HG02840 (cell line): ENCODE measurements at regions not wholly inside any gene's neighbourhood (a gene's known extent, or its start where the extent isn't known, plus 50 kb on each side); places are given as distances from the start of the nearest gene placed in this dataset.

Source experiments
- ATAC-seq: cut with Tn5 transposase; IDR thresholded peaks from one replicate; pipeline ENCODE4 v1.9.1; 2021; ENCODE audit warnings: mild to moderate bottlenecking, moderate library complexity, moderate number of reproducible peaks; ENCODE audit not compliant: unreplicated experiment, low FRiP score

DNA sequence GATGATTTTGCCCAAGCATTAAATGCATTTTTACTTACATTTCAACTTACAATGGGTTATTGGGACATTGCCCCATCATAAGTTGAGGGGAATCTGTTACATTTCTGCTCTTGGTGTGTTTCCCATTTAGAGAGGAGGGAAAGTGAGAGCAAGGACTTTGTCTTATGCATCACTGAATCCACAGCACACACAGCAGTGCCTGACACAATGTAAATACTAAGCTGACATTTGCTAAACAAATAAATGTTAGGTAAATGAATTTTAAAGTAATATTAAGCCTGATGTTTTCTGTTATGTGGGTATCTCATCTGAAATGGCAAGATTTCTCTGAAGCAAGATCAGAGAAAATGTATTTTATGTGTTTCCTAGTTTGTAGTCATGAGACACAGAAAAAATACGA, 143.6 kb upstream of the STXBP5 start:
- no peak for ATAC-seq

DNA sequence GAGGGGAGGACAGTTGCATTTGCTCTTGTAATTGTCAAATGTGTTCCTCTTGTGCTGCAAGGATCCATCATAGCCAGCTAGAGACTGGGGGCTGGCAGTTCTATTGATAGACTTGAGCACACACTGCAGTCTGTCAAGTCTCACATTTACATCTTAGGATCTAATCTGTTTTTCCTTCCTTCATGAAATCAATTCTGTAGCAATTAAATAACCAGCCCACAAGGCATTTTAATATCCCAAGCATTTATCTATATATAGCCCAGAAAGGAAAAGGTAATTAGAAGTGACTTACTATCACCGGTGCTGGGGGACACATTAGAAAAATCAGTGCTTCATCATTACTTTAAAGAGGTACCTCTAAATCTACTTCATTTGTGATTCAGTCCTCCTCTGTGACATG, 143.0 kb upstream of the STXBP5 start:
- no peak for ATAC-seq

DNA sequence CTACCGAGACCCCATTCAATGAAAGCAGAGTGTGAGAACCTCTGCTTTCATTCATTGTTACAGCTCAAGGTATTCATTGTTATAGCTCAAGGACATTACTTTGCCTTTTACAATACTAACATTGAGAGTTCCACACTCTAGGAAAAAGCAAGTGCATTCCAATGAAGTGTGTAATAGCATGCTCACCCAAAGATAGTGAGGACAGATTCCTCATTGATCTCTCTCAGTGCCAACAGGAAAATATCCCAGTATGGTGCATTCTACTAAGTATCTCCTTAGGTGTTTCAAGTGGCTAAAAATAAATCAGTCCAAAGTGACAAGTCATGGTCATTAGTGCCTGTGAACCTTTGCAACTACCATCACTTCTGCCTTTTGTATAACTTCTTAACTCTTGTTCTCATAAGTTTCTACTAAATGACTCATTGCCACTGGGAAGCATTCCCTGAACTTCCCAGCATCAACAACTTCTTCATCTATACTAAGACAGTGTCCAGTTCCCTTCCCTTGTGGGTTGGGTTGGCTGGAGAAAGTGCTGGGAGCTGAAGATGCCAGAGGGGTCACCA, 140.7 kb upstream of the STXBP5 start:
- ATAC-seq, result no peak

DNA sequence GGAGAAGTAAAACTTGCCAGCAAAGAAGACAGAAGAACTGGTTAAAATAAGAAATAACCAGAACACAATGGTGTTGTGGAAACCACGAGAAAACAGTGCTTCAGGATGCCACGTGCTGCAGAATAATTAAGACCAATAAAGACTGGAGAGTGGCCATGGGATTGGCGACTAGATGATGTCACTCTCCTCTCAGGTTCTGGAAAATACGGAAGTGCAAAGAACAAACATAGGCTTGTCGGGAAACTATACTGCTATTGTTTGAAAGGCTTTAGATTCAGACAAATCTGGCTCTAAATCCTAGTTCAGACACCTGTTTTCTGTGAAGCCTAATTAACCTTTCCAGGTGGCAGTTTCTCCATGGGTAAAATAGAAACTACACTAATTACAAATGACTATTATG, 138.4 kb upstream of the STXBP5 start:
- ATAC-seq, result no peak

DNA sequence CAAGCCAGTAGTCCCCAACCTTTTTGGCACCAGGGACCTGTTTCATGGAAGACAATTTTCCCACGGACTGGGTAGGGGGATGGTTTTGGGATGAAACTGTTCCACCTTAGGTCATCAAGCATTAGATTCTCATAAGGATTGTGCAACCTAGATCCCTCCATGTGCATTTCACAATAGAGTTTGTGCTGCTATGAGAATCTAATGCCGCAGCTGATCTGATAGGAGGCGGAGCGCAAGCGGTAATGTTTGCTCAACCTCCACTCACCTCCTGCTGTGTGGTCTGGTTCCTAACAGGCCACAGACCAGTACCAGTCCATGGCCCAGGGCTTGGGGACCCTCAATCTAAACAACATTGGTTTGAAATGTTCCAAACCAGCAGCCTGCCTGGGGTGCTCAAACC, 137.0 kb upstream of the STXBP5 start:
- ATAC-seq, result no peak

DNA sequence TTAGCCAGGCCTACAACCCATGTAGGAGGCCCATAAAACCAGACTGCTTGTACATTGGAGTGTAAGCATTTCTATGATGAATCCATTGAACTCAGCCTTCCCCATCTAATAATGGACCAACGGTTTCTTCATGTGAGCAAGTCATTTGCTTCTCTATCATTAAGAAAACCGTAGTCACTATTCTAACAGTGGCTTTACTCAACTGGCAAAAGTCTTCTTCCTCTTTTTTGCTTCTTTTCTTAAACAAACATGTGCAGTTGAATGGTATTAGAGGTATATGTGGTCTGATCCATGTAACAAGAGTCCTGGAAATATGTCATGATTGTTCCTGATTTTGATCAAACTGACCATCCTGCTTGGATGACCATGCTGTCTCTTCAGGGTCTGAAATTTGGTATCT, 132.4 kb upstream of the STXBP5 start:
- ATAC-seq, result no peak

DNA sequence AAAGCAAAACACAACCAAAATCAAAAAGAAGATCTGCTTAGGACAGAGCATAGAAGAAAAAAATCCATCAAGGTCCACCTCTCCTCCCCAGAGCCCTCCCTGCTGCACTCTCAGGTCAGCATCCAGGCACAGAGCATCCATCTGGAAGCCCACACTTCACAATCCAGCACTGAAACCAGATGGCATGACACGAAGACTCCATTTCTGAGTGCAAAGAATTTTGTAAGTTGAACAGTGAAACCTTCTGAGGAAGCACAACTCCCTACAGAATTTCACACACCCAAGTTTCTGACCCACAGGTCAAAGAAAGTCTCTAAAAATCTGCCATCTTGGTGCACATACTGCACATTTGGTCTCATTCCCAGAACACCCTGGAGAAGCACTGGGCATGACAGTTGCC, 128.8 kb upstream of the STXBP5 start:
- no peak for ATAC-seq

DNA sequence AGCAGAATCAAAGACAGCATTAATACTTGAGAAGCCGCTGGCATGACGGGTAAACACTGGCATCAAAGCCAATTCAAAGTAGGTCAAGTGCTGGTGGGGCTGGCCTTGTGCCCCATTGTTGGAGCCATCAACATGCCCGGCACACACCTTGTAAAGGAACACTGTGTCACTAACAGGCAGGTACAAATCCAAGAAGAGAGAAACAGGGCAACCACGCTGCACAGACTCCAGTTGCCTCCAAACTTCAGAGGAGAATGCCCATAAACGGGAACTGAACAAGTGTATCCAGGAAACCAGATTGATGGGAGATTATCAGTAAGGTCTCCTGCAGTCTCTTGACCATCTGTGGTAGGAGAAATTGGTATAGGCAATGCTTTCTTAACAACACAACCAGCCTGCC, 127.0 kb upstream of the STXBP5 start:
- ATAC-seq, result no peak

DNA sequence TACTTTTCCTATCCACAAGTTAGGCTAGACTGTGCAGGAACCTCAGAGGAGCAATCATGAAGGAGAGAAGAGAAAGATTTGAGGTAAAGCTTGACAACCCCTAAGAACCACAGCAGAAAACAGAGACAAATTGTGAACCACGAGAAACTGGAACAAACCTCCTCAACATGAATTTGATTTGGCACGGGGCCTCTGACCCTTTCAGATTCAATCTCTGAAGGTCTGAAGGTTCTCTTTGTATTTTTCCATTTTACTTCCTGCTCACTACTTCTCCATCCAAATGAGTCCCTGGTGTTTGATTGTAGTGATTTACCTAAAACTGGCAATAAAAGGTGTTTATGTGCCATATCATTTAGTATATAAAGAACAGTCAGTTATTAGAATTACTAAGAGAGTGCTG, 126.1 kb upstream of the STXBP5 start:
- no peak for ATAC-seq

DNA sequence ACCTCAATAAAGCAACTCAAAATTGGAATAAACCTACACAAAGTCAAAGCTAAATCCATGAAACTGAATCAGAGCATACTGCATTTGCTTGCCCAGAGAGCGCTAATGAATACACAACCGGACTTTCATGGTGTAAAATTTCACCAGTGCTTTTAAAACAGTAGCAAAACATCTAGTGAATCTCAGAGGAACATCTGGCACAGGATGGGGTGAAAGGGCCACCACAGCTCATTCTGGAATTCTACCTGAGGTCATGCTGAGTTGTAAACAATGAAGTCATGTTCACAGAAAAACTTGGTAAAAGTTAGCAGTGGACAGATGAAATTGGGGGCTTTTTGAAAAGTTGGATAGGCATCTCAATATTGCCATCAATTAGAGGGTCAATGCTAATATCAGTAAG, 125.6 kb upstream of the STXBP5 start:
- no peak for ATAC-seq

DNA sequence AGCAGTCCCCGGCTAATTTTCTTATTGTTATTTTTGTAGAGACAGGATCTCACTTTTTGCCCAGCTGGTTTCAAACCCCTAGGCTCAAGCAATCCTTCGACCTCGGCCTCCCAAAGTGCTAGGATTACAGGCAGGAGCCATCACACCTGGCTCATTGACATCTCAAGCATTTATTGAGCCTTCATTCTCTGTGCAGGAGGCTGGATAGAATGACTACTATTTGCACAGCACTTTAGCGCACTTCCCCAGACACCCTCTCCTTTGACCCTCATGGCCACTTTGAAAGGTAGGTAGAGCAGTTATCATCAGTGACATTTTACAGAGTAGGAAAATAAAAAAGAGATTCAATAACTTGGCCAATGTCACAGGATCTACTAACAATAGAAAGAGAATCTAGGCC, 124.0 kb upstream of the STXBP5 start:
- no peak for ATAC-seq

DNA sequence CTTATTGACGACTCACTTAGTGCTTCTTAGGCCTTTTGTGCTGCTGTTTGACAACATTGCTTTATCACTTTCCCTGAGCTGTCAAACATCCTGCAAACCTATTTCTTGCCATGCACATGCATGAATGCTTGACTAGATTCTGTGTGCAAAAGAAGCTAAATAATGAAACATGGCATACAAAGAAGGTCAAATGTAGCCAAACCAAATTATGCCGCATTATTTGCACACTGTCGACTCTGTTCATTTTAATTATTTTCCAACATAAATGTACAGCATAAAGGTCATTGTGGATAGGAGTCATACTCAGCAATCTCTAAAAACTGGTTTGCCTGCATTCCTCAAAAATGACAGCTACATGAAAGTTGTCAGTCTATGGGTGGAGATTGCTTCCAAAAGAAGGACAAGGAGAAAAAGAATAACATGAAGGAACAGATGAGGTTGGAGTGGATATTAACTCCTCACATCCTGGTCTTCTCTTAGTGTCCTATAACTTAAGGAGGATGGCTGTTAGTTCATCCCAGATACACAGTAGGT, 123.1 kb upstream of the STXBP5 start:
- ATAC-seq, result no peak

DNA sequence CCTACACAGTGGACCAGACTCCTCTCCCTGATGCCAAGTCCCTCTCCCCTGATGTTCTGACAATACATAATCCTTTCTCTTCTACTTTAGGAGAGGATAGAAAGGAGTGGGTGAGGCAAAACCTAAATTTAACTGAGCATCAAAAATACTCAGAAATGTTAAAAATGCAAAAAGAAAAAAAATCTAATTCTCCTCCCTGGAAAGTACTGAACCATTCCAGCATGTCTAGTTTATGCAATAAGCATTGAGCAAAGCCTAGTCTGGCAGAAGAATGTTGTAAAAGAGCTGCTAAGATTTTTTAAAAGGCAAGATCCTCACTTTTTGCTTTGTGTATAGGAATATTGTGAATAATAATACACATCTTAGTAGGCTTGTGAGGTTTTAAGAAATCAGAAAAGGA, 116.6 kb upstream of the STXBP5 start:
- no peak for ATAC-seq

DNA sequence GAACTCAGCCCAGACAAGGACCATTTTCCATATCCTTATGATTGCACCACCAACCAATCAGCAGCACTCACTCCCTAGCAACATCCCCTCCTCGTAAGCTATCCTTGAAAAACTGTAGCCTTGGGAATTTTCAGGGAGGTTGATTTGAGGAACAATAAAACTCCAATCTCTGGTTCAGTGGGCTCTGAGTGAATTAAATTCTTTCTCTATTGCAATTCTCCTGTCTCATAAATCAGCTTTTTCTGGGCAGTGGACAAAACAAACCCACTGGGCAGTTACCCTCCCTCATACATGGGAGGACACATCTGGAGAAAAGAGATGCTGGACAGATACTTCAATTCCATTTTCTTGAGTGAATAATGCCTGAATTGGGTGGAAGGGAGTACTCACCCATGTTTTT, 115.4 kb upstream of the STXBP5 start:
- no peak for ATAC-seq

DNA sequence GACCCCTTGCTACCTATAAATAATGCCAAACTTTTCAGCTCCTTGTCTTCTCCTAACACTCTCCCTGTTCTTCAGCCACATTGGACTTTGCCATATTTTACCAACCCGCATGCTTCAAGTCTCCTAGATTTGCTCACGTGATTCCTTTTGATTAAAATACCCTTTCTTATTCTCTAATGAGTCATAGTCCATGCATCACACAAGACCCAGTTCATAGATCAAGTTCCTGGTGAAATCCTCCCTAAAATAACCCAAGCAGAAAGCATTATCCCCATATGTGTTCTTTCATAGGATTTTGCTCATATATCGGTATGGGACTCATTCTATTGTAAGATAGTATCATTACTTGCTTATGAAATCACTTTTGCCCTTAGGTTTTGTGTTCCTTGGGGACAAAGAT, 108.9 kb upstream of the STXBP5 start:
- no peak for ATAC-seq

DNA sequence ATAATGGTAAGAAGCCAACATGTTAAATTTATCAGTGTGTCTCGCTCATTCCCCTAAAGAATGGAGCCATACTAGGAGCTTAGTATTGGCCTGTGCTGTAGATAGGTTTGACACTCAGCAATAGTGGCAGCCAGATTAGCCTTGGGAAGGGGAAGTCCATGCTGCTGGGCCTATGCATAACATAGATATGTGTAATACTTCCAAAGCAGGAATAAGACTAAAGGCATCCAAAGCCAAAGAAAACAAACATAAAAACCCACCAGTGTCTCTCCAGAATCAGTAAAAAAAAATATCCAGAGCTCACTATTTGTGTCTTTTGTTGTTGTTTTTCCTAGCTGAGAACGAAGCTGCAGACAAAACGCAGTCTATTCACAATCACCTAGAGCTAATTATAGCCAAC, 104.2 kb upstream of the STXBP5 start:
- no peak for ATAC-seq

DNA sequence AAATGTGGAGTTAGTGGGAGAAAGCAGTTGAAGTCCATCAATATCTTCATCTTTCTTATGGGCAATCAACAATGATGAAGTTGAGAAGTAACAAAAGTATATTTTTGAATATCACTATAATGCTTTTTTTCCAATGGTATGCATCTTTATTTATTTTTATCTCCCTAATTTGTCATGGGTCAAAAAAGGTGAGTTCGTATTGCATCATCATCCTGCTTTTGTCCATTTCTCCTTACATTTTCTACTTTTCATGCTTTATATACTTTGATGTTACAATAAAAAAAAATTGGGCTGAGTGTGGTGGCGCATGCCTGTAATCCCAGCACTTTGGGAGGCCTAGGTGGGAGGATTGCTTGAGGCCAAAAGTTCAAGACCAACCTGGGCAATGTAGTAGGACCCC, 101.2 kb upstream of the STXBP5 start:
- no peak for ATAC-seq

DNA sequence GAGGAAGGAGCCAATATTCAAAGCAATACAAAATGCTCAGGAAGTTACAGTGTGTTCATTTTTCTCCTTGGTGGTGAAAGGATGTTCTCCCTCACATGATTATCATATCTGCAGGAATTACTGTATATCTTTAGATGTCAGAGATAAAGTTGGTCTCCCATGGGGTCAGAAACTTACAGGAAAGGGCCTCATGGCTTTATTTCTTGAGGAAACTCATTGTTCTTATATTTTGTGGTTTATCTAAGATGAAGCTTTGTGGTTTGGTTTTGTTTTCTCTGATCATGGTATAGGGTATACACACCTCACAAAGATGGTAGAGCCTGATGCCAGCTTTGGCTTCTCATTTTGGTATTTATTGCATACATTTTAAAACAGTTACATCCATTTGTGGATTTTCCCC, 100.5 kb upstream of the STXBP5 start:
- ATAC-seq, result no peak

DNA sequence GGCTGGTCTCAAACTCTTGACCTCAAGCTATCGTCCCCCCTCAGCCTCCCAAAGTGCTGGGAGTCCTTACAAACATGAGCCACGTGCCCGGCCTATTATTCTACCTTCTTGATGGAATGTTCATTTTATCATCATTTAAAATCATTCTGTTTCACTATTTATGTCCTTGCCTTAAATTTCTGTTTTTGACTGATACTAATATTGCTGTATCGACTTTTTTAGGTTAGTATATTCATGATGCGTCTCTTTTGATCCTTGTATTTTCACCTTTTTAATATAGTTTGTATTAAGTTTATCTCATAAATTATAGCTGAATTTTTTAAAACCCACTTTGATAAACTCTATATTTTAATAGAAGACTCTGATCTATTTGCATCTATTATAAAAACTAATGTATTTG, 98.4 kb upstream of the STXBP5 start:
- ATAC-seq, result no peak

DNA sequence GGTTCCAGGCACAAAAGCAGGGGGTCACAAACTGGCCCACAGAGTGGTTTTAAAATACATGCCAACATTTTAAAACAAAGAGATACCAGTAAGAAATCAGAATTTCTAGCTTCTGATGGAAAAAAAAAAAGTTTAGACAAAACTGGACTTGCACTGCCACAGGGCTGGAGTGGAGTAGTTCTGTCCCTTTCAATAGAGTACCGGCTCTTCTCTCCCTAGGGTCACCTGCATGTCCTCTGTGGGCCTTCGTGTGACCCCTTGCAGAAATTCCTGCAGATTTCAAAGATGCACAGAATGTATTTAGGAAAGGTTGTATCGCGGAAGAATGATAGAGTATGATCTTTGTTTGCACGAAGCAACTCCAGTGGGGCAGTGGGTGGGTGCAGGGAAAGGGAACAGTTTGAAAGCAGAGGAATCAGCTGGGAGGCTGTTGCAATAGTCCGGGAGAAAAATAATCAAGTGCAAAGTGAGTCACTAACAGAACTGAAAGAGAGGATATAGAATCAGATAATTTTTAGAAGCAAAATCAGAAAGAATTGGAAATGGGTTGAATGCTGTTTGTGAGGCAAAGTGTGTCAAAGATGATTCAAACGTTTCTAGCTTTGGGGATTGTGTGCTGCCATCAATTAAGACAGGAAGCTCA, 97.3 kb upstream of the STXBP5 start:
- ATAC-seq, result no peak

DNA sequence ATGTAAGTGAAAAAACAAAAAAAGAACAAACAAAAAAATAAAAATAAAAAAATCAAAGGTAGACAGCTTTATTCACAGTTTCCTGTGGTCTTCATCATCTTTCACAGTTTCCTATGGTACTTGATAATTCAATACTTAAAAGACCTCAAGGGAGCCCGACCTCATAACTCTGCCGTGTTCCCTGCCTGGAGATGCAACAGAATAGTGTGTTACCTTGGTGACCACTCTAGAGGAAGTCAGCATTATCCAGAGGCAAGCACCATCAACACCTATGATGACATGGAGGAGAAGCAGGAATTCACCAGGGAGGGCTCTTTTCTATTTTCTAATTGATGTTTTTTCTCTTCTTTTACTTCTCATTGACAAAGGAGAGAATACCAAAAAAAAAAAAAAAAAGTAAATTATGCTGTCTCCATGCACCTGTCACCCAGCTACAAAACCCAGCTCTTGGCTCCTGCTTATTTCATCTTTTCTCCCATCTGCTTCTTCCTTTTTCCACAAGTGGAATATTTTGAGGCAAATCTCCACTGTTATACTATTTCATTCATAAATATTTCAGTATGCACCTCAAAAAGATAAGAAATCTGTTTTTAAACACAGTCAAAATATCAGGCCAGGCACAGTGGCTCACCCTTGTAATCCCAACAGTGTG, 95.8 kb upstream of the STXBP5 start:
- ATAC-seq, result no peak

DNA sequence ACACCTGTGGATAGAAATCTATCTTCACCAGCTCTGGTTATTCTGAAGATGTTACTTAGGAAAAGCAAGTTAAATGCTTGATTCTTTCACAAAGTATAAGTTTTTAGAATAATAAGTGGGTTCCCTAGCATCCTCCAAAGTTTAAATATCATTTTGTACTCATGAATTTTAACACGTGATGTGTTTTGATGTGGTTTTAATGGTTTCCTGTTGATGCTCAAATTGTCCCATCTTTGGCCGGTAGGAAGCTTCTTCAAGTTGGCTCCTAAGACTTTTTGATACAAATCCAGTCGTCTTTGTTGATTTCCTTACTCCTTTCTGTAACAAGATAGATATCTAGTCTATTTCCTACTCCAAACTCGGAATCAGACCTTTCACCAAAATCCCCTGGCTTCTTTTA, 94.5 kb upstream of the STXBP5 start:
- no peak for ATAC-seq
